CD4-positive, alpha-beta T cell (primary cell): ENCODE measurements at regions not wholly inside any gene's neighbourhood (a gene's known extent, or its start where the extent isn't known, plus 50 kb on each side); places are given as distances from the start of the nearest gene placed in this dataset.

Experiments used
- ATAC-seq: fragments of 200-7000 bp; cut with Tn5 transposase; one replicate; pipeline ENCODE4 v1.10.0; 2022; ENCODE audit warnings: mild to moderate bottlenecking; ENCODE audit not compliant: poor library complexity
- CTCF ChIA-PET: fragments of 350-600 bp; sonication (Branson Sonifier 250); formaldehyde crosslinking; loops from one replicate; lab custom pipeline; 2021; ENCODE audit warnings: antibody characterized with exemption, inconsistent platforms; lab: Charles Lee
- POLR2A ChIA-PET: fragments of 350-600 bp; sonication (Branson Sonifier 250); formaldehyde crosslinking; loops from one replicate; lab custom pipeline; 2021; ENCODE audit warnings: antibody characterized with exemption, inconsistent platforms; lab: Charles Lee
- DNase-seq, 14 experiments: peaks; one replicate each; pipeline ENCODE4 v3.0.0-alpha.2; 2013 to 2020; ENCODE audit warnings: mixed read lengths in 2 of 14
- H3K27ac ChIP-seq, 2 donors: one replicate each; pipeline versions ENCODE4 v1.5.1 to v1.7.0; 2013; ENCODE audit warnings: low read length in 2 of 2, low read depth in 1 of 2, mild to moderate bottlenecking in 1 of 2
- H3K27me3 ChIP-seq, 2 experiments: 1 replicate in 1 of 2; 2 replicates in 1 of 2; pipeline versions ENCODE4 v1.6.1 to v1.7.0; 2013; ENCODE audit warnings: low read length in 2 of 2, control low read depth in 1 of 2, mild to moderate bottlenecking in 1 of 2, moderate library complexity in 1 of 2; ENCODE audit not compliant: insufficient read depth in 2 of 2, control insufficient read depth in 1 of 2
- H3K36me3 ChIP-seq: one replicate; pipeline ENCODE4 v1.6.1; 2013; ENCODE audit warnings: low read length, control low read depth; ENCODE audit not compliant: insufficient read depth
- H3K4me1 ChIP-seq: one replicate; pipeline ENCODE4 v1.6.1; 2013; ENCODE audit warnings: low read length, control low read depth; ENCODE audit not compliant: insufficient read depth
- H3K4me3 ChIP-seq: one replicate; pipeline ENCODE4 v1.5.1; 2013; ENCODE audit warnings: mild to moderate bottlenecking, low read length, moderate library complexity
- H3K9me3 ChIP-seq, 2 experiments: 1 replicate in 1 of 2; 2 replicates in 1 of 2; pipeline versions ENCODE4 v1.6.1 to v1.7.0; 2013; ENCODE audit warnings: low read length in 2 of 2, mild to moderate bottlenecking in 2 of 2, control low read depth in 1 of 2, moderate library complexity in 1 of 2; ENCODE audit not compliant: control insufficient read depth in 1 of 2, insufficient read depth in 1 of 2
- H3K27ac Mint-ChIP-seq: one replicate; pipeline ENCODE4 v1.8.0; 2020; ENCODE audit warnings: mixed read lengths
- H3K27me3 Mint-ChIP-seq: one replicate; pipeline ENCODE4 v1.8.0; 2021; ENCODE audit warnings: mixed read lengths
- H3K36me3 Mint-ChIP-seq: one replicate; pipeline ENCODE4 v1.8.0; 2021; ENCODE audit warnings: low read depth, mixed read lengths
- H3K4me1 Mint-ChIP-seq: one replicate; pipeline ENCODE4 v1.8.0; 2021; ENCODE audit warnings: low read depth, mixed read lengths
- H3K4me3 Mint-ChIP-seq: one replicate; pipeline ENCODE4 v1.8.0; 2020; ENCODE audit warnings: mild to moderate bottlenecking, mixed read lengths
- H3K9me3 Mint-ChIP-seq: one replicate; pipeline ENCODE4 v1.8.0; 2020; ENCODE audit warnings: mixed read lengths
- CTCF ChIP-seq: fragments of 200-600 bp; IDR thresholded peaks from one replicate; pipeline ENCODE4 v1.8.0; 2022; ENCODE audit warnings: antibody characterized with exemption, mild to moderate bottlenecking
- intact Hi-C, 2 experiments: fragments of 100-400 bp; cut with DNase I in 1 of 2; cut with micrococcal nuclease in 1 of 2; formaldehyde crosslinking; loops; one replicate each; pipeline versions ENCODE4 v1.15.1 to v1.9.0; 2023 to 2025; cut with DNase I, micrococcal nuclease

GRCh38 chr6:90365002-90365401, 68.4 kb upstream of the BACH2 start:
- no peaks in the 10 kb centered on the region for H3K36me3 ChIP-seq
- ChIA-PET CTCF (no interaction called here), POLR2A (no interaction called here)
- H3K9me3 Mint-ChIP-seq: no peaks in the 10 kb centered on the region
- no peak overlapping the region for H3K27ac ChIP-seq
- no peaks in the 10 kb centered on the region for H3K27me3 ChIP-seq
- intact Hi-C loops: no loop called here
- H3K4me1 Mint-ChIP-seq: peaks cover 5% of the 10 kb centered on the region
- TF ChIP-seq CTCF: no peak
- H3K9me3 ChIP-seq: no peaks in the 10 kb centered on the region
- H3K4me3 ChIP-seq: no peak overlapping the region
- H3K27ac Mint-ChIP-seq: no peak overlapping the region
- H3K27me3 Mint-ChIP-seq: no peaks in the 10 kb centered on the region
- no peaks in the 10 kb centered on the region for H3K36me3 Mint-ChIP-seq
- no peak overlapping the region for H3K4me3 Mint-ChIP-seq
- H3K4me1 ChIP-seq: no peaks in the 10 kb centered on the region
- DNase-seq (no peak), ATAC-seq (no peak)

DNA sequence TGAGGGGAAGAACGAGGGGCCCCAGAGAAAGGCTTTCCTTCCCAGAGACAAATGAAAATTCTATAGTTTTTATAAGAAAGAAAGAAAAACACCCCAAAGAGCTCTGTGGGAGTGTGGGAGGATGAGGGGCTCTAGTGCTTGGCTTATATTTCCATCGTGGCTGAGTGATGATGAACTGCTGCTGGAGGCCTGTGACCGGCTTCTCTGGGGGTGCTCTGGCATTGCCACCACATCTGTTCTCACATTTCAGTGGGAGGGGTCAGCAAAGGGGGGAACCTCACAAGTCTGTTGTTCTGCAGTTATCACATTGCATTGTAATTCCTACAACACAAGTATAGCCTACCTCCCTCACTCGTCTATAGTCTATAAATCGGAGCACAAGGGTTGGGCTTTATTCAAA, 67.6 kb upstream of the BACH2 start:
- Histone ChIP-seq H3K9me3 (no peaks in the 10 kb centered on the region), H3K4me1 (no peaks in the 10 kb centered on the region), H3K4me3 (no peak overlapping the region), H3K36me3 (no peaks in the 10 kb centered on the region), H3K27ac (no peak overlapping the region), H3K27me3 (no peaks in the 10 kb centered on the region)
- Mint-ChIP-seq H3K4me3 (no peak overlapping the region), H3K27me3 (no peaks in the 10 kb centered on the region), H3K36me3 (no peaks in the 10 kb centered on the region), H3K4me1 (peaks cover 5% of the 10 kb centered on the region), H3K27ac (no peak overlapping the region), H3K9me3 (no peaks in the 10 kb centered on the region)
- POLR2A ChIA-PET: no interaction called here
- intact Hi-C loops: no loop called here
- no peak for ATAC-seq
- no peak for TF ChIP-seq CTCF
- no peak for DNase-seq
- CTCF ChIA-PET: no interaction called here

DNA sequence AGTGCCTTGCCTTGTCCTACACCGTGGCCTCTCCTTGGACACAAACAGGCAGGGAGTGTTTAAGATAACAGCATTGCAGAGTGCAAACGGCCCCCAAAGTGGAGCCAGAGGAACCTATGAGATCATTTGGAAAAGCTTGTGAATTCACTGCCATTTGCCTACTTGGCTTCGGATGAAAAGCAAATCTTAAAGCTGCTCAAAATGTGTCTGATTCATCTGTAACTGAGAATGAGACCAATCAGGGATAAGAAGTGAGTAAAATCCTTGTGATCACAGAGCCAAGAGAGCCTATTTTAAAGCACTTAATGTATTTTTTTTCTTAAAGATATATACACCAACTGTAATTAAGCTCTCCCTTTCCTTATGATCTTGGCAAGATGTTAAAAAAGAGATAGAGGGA, 65.7 kb upstream of the BACH2 start:
- no peak overlapping the region for H3K27ac ChIP-seq
- TF ChIP-seq CTCF: no peak
- H3K4me1 ChIP-seq: no peaks in the 10 kb centered on the region
- no peaks in the 10 kb centered on the region for H3K9me3 Mint-ChIP-seq
- no peak overlapping the region for H3K27ac Mint-ChIP-seq
- H3K4me3 Mint-ChIP-seq: no peak overlapping the region
- ATAC-seq (no peak), DNase-seq (no peak)
- H3K36me3 Mint-ChIP-seq: no peaks in the 10 kb centered on the region
- no peaks in the 10 kb centered on the region for H3K9me3 ChIP-seq
- H3K4me3 ChIP-seq: no peak overlapping the region
- H3K27me3 Mint-ChIP-seq: no peaks in the 10 kb centered on the region
- H3K27me3 ChIP-seq: no peaks in the 10 kb centered on the region
- ChIA-PET CTCF (no interaction called here), POLR2A (no interaction called here)
- H3K4me1 Mint-ChIP-seq: no peaks in the 10 kb centered on the region
- intact Hi-C loops: no loop called here
- H3K36me3 ChIP-seq: no peaks in the 10 kb centered on the region
